AG10803 (cell line): ENCODE measurements at regions not wholly inside any gene's neighbourhood (a gene's known extent, or its start where the extent isn't known, plus 50 kb on each side); places are given as distances from the start of the nearest gene placed in this dataset.

ENCODE experiments used
- DNase-seq: peaks from one replicate; pipeline ENCODE4 v3.0.0; 2010; ENCODE audit warnings: low read depth
- H3K4me3 ChIP-seq: 2 replicates; pipeline ENCODE4 v1.5.1; 2011; ENCODE audit warnings: mild to moderate bottlenecking, low read length, control low read depth
- TF ChIP-seq, protein P1 (sequence below): conservative IDR thresholded peaks from 2 replicates; pipeline ENCODE4 v1.5.1; 2011; ENCODE audit warnings: mild to moderate bottlenecking, low read length, control low read depth, inconsistent platforms

DNA sequence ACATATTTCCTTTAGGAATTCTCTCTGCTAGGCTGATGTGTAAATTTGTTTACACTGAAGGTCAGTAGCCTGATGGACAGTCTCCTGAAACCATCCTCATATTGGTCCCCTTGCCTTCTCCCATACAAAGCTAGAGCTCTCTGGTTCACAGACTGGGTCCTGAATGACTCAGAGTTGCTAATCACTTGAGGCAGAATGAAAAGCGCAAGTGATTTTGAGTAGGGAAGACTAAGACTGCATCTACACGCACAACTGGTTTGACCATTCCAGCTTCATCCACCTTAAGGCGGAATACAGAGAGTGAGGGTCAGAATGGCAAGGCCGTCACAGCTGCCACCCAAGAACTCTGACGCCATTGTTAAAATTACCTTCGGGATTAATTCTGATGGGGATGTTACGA is 70.2 kb upstream of the KIF26B start:
- TF ChIP-seq, protein P1, sequence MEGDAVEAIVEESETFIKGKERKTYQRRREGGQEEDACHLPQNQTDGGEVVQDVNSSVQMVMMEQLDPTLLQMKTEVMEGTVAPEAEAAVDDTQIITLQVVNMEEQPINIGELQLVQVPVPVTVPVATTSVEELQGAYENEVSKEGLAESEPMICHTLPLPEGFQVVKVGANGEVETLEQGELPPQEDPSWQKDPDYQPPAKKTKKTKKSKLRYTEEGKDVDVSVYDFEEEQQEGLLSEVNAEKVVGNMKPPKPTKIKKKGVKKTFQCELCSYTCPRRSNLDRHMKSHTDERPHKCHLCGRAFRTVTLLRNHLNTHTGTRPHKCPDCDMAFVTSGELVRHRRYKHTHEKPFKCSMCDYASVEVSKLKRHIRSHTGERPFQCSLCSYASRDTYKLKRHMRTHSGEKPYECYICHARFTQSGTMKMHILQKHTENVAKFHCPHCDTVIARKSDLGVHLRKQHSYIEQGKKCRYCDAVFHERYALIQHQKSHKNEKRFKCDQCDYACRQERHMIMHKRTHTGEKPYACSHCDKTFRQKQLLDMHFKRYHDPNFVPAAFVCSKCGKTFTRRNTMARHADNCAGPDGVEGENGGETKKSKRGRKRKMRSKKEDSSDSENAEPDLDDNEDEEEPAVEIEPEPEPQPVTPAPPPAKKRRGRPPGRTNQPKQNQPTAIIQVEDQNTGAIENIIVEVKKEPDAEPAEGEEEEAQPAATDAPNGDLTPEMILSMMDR = no peak
- DNase-seq = no peak
- H3K4me3 ChIP-seq = no peak overlapping the region

DNA sequence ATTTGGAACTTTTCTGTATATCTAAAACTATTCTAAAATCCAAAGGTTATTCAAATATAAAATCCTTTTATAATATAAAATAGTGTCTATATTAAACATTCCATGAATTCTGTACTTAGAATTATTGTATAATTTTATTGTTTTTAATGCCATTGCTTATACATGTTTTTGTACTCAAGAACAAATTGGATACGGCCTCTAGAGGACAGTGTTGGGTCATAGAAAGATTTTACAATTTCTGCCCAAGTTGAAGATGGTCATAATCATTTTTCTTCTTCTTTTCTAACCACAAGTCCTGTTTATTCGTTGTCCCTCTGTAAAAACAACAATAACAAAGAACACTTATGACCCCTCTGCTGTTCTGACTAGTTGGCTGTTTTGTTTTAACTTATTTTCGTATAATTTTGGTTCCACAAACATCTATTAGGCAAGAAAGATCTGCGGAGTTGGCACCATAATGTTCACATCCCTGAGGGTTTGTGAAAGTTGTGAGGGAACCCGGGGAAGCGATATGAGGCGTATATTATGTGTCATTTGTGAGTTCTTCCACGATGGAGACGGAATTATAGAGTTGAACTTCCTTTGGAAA is 75.7 kb upstream of the KIF26B start:
- TF ChIP-seq, protein P1 = peak; percentile 91
- no peak overlapping the region for H3K4me3 ChIP-seq
- DNase-seq = peak; percentile 66

DNA sequence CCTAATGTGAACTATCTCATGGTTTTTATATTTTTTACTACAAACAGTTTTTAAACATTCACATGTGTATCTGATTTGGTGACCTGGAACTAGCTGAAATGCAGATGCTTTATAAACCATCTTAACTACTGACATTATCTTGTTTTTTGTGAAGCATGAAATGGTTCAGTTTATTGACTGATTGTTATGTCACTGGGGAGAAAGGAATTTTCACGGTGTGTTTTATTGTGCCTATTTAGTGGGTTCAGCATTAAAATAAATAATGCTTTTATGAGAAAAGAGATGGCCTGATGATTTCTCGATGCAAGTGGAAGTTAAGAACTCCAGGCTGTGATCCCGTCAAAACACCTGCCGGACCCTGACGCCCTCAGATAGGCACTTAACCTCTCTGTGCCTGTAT is 79.9 kb upstream of the KIF26B start:
- no peak for DNase-seq
- H3K4me3 ChIP-seq = no peak overlapping the region
- TF ChIP-seq, protein P1 = no peak

DNA sequence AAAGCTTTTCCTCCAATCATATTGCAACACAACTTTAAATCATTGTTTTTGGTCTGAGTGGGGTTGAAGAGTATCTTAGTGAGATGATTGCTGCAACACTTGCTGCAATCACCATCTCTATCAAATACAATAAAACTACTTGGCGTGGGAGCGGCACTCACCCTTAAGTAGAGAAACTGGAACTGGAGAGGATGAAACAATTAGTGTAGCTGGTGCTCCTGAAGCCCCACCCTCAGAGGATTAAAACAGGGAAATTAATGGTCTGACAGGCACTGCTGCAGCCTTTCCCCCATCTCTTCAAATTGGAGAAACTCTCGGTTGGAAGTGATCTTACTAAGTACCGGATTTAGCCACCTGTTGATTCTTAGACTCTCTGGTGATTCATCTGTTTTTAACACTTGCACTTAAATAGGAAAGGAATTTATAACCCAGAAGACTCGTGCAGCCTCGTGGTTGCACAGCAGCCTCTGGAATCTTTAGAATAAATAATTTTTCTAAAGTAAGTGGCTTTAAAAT is 80.5 kb upstream of the KIF26B start:
- TF ChIP-seq, protein P1 = no peak
- H3K4me3 ChIP-seq = no peak overlapping the region
- peak; percentile 43 for DNase-seq

DNA sequence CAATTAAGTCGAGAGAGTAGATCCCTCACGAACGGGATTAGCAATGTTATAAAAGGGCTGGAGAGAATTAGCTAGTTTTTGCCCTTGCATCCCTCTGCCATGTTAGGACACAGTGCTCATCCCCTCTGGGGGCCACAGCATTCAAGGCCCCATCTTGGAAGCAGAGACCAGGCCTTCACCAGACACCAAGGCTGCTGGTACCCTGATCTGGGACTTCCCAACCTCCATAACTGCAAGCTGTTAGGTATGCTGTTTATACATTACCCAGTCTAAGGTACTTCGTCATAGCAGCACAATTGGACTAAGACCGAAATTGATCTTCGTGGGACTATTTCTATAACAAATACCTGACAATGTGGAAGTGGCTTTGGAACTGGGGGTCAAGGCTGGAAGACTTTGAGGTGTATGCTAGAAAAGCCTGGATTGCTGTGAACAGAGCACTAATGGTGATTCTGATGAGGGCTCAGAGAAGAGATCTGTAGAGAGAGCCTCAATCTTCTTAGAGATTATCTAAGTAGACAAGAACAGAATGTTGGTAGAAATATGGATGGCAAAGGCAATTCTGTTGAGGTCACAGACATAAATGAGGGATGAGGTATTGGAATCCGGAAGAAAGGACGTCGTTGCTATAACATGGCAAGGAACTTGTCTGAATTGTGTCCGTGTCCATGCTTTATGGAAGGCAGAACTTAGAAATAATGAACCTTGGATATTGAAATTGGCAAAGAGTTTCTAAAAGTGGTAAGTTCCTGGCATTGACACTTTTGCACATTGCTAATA is 83.8 kb upstream of the KIF26B start:
- H3K4me3 ChIP-seq = no peak overlapping the region
- TF ChIP-seq, protein P1 = no peak
- DNase-seq = no peak

DNA sequence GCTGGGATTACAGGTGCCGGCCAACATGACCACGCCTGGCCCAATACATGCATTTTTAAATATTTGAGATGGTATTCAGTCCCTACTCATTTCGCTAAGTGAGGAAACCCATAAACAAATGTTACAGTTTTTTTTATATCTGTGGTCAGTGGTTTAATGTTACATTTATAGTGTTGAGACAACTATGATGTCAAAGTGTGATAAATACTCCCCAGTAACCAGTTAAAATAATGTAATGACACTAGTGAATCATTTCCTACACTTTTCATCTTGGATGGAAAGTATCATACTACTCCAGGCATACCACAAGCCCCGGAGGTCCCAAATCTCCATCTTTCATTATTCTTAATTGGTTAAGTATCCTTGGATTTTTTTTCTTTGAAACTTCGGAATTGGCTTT is 87.5 kb upstream of the KIF26B start:
- no peak for DNase-seq
- no peak overlapping the region for H3K4me3 ChIP-seq
- TF ChIP-seq, protein P1 = no peak
